ENCODE measurements at regions not wholly inside any gene's neighbourhood (a gene's known extent, or its start where the extent isn't known, plus 50 kb on each side); places are given as distances from the start of the nearest gene placed in this dataset.
"Not testable (repeated sequence)": the region's sequence is repeated elsewhere in the genome, so short reads cannot be mapped to it uniquely, and the experiment has no call there.

DNA sequence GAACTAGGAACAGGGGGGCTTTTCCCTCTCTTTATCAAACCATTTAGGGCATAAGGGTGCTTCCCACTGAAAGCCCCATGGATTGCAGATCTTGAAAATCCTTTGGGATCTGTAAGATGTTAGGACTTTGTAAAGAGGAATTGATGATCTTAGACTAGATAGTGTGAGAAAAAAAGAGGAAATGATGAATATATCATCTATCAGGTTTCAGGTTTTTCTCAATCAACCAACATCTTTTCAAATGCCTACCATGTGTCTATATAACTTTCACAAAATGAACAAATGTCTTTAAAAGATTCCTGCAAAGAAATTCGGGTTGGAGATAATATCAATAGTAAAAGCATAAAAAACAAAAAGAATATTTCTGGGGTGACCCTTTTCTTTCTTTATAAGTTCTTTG, 50.1 kb downstream of the KCNC4 start:
- no peak for DNase-seq

DNA sequence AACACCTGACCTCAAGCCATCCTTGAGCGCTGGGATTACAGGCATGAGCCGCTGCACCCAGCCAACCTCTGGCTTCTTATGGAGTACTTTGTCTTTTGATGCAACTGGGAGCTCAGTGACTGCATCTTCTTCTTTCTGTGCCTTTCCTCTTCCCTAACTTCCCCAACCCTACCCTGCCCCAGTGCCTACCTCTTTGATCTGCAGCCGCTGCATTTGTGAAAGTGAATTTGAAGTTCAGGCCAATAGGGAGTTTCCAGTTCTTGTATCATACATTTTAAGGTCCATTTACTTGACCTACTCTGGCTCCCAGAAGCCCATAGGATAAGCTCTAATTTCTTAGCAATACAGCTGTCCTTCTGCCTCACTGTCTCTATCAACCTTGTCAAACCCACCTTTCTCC, 52.2 kb downstream of the KCNC4 start:
- no peak for DNase-seq

DNA sequence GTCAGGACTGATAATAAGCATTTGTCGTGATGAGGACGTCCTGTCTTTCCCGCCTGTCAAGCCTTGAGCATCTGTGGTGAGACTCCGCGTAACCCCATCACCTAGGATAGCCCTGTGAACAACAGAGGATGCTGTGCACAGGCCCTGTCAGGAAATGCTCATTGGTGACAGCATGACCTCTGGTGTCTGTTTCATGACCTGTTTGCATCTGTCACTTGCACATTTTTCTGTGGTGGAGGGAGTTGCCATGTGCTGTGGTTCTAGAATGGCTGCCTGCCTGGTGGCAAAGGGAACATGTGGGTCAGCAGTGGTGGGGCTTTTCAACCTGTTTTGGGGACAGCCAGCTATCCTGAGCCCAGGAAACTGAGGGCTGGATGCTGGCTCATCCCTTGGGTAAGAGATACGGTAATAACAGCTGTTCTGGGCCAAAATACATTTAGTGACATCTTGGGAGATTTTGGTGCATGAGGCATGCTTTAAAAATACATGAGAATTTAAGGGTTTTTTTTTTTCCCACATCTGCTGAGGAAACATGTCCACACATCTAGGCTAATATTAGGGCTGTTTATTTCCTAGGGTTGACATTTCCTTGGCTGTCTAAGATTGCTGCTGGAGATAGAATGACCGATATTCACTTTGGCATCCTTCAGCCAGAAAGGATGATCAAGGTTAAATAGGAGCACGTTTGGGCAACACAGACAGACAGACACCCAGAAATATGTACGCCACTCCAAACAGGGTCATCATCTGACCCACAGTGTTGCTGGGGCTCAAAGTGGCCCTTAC, 52.9 kb downstream of the KCNC4 start:
- no peak for DNase-seq

DNA sequence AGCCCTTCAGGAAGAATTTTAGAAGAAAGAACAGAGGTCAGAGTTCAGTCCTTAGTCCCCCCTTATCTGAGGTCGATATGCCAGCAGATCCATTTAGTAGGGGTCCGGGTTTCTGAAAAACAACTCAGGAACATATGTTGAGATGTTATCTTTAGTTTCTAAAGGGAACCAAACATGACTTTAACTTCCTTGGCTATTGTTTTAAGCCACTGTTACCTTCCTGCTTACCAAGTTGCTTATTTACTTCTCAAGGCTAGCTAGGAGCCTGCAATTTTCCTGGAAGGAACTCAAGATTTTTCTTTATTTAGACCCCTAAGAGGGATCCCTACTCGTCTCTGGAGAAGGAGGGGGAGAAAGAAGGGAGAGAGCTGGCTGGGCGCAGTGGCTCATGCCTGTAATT, 54.3 kb downstream of the KCNC4 start:
- no peak for DNase-seq

DNA sequence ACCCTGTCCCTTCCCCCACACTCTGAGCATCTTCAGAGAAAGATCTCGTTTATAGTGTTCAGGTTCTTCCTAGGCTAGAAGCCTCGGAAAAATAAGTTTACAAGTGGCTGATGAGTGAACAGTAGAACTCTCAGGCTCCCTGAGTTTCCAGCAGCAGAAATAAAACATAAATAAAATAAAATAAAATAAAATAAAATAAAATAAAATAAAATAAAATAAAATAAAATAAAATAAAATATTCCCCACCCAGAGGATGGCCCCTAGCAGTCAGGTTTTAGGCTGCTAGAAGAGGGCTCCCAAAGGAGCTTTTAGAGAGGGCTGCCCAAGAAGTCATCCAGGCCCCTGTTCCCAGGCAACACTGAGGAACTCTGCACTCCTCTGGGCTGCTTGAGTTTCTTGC, 55.1 kb downstream of the KCNC4 start:
- DNase-seq: no peak

DNA sequence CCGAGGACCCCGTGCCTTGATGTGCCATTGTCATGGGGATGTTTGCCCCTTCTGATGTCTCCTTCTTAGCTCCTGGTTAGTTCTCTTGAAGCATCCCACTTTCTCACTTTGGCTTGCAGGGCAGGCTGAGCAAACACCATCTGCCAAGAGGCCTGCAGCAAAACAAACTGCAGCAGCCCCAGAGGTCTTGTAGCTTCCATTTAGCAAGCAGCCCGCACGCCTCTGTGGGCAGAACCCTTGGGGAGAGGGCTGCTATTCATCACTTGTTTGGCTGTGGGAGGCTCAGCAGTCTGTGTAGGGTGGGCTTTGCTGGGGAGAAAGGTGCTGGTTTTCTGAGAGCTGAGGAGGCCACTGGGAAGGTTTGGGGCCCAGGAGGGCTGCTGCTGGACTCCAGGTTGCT, 56.7 kb downstream of the KCNC4 start:
- DNase-seq: no peak

DNA sequence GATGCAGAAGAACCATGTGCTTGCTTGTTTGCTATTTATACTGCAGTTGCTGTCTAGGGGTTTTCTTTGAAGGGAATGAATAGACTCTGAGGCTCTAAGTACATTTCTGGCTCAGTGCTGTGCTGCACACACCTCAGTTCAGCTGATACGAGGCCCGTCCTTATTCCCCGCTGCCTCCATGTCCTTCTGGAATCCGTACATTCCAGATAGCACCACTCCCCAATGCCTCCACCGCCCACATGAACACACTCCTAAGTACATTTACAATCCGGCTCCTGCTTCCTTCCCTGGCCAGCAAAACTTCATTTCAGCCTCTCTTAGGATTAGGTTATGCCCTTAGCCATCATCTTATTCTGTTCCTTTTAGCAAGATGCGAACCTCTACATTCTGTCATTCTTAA, 57.1 kb downstream of the KCNC4 start:
- DNase-seq: no peak

DNA sequence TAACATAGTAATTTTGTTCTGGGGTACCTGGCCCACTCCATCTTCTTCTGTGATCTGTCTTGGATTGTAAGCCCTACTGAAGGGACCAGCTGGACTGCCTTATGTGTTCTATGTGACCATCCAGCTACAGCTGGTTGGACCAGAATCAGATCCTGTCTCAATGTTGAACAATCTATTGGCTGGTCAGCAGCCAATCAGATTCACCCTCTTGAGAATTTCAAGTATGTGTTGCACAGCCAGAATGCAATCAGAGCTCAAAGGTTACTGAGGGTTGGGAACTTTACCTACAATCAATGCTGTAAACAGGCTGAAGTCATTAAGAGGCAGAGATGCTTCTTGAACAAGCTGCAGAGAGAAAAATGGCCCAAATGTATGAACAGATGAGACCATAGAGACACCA, 61.9 kb downstream of the KCNC4 start:
- DNase-seq: no peak

DNA sequence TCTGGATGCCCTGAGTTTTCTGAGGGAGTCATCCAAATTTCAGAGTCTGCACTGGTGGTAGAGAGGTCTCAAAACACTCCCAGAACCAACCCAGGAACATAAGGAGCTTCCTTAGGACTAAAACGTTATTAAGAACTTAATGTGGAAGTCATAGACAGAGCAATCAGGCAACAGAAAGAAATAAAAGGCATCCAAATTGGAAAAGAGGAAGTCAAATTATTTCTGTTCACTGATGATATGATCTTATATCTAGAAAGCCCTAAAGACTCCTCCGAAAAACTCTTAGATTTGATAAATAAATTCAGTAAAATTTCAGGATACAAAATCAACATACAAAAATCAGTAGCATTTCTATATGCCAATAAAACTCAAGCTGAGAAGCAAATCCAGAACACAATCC, 63.7 kb downstream of the KCNC4 start:
- DNase-seq: not testable (repeated sequence)

DNA sequence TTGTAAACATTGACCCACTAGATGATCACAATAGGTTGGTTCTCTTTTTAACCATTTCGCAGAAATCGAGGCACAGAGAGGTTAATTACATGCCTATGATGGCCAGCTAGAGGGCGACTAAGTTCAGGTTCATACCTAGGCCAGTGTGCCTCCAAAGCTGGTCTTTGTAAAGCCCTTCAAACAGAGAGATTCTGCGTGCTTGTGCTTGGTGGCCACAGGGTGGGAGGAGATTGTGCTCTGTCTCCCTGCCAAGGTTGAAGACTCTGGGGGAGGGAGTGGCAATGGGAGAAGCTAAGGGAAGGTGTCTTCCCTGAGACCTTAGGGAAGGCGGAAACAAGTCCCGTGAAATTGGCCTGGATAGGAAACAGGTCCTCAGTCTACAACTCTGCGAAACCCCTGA, 59.1 kb upstream of the RBM15 start:
- peak; percentile 26 for DNase-seq

DNA sequence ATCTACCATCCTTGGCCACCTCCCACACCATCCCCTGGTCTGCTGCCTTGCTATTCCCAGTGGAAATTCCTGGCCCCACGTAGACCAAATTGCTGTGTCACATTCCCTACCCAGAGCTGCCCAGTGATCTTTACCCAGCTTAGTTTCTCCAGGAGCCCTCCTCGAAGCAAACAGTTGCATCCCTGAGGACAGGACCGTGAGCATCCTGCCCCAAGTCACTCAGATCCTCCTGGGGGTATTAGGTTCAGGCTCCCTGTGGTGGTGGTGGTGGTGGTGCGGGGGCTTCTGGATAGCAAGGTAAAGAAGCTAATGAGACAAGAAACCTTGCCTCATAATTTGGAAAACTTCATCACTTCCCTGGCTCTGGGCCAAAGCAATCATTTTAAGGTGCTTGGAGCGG, 58.4 kb upstream of the RBM15 start:
- no peak for DNase-seq

DNA sequence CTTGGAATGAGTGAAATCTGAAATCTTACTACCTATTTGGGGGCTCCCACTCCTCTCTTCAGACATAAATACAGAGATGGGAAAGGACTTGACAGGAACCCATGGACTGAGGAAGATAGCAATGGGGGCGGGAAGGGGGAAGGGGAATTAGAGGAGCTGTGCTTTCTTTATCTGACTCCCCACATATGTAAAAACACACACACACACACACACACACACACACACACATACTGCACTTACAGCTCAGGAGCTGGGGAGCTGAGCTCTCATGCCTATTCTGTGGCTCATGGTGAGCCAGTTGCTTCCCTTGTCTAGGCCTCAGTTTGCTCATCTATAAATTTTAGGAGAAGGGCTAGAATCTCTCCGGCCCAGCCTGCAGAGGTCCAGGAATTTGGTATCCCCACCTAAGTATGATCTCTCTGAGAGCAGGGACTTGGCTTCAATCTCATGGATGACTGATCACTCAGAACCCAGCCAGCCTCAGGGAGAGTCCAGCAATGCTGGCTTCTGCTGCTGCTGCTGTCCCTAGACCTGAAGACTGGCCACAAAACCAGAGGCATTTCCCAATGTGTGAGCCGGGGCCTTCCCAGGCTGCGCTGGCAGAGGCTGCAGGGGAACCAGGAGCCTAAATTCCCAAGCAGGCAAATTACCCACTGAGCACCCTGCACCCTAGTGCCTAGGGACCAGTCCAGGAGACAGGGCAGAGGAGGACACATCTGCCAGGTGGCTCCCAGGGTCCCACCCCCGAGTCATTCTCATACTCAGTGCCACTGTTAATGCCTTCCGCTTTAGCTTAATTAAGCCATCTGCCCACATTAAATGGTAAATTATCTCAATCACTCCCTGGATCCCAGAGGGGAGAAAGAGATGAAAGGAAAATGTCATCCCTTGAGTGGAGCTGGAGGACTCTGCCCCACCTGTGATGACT, 57.5 kb upstream of the RBM15 start:
- DNase-seq: no peak

DNA sequence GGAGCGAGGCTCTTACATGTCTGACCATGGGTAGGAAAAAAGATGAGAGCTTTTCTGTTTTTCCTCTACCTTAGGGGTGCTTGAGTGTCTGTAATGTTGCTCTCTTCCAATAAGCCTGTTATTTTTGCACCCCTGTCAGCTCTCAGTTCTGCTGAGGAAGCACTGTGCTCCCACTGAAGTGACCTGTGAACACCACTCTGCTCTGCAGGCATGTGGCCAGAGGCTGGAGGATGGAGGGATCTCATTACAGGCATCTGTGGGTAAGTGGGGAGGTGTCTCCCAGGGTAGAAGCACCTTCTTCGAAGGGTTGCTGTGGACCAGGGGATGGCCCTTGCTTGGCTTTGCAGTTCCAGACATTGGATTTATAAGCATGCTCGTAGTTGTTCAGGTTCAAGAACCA, 56.8 kb upstream of the RBM15 start:
- no peak for DNase-seq

DNA sequence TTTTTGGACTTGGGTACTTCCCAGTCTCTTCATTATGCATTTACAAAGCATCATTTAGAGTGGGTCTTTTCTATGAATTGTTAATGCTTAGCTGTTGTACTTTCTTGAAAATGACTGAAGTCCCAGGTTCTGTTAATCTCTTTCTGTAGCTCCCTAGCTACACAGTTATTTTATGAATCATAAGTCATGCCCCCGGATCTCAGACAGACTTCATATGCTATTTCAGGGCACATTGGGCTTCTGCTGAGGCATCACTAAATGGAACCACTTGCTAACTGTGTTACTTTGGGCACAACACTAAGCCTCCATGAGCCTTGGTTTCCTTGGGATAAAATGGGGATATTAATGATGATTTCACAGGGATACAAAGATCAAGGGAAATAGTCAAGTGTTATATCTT, 55.5 kb upstream of the RBM15 start:
- DNase-seq: no peak

DNA sequence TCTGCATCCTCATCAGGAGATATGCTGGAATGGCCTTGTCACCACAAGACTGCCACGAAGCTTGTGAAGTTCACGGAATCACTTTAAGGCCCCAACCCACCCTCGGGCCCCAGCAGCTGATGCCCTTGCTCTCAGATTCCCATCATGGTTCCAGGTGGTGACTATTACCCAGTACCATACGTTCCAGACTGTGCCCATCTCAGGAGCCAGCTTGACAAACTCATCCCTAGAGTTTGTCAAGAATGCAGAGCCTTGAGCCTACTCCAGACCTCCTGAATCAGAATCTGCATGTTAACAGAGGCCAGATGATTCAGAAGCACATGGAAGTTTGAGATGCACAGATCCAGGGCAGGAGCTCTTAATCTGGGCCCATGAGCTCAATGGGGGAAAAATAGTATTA, 53.9 kb upstream of the RBM15 start:
- DNase-seq: no peak

DNA sequence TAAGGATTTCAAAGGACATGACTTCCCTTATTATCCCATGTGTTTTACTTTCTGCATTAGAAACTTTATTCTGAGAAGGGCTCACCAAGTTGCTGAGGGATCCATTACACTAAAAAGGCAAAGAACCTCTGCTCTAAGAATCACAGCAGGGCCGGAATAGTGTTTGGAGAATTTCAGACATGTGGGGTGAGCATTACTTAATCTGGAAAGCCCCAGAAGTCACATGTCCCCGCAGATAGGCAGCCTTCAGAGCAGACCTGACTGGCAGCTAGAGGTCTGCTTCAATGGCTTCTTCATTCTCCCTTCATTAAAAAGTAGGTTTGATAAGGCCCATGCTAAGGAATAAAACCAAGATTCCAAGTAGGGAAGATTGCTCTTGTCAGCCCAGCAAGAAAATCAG, 52.6 kb upstream of the RBM15 start:
- DNase-seq: no peak

DNA sequence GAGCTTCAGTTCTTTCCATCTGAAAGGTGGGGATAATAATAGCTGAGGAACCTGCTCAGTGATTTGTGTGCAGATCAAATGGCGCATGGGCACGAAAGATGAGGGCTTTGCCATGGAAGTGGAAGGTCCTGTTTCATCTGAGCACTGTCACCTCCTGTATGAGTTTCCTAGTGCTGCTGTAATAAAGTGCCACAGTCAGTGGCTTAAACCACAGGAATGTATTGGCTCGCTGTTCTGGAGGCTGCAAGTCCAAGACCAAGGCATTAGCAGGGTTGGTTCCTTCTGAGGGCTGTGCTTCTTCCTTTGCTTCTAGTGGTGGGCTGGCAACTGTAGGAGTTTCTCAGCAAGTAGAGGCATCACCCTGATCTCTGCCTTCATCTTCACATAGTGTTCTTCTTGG, 51.1 kb upstream of the RBM15 start:
- peak; percentile 15 for DNase-seq

All from NCI-H510A treated with DMSO at 0.1 percent for 48 hours (cell line).